ENCODE measurements at regions not wholly inside any gene's neighbourhood (a gene's known extent, or its start where the extent isn't known, plus 50 kb on each side); places are given as distances from the start of the nearest gene placed in this dataset.

DNA sequence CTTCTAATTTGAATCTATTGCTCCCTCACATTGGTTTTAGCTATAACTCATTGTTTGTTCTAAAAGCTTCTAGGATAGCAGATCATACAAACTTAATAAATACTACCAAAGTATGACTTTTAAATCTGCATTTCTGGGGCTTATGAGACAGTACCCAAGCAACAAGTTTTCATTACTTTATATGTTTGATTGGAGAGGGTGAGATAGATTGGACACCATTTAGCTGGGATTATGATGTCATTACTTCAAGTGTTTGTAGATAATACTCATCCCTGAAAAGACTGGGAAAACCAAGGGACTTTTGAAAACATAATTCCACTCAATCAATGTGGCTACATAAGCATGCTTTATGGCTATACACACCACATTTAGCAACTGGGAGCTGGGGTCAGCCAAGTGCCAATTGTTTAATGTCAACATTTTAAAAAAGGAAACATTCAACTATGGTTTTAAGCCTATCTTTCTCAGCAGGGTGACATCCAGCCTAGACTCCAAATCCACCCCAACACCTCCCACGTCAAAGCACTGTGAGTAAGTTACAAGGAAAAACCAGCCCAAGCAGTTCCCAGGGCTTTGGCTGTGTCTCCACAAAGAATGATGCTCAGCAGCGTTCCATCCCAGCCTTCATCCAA, 119.9 kb downstream of the ETAA1 start:
- no peak for FAIRE-seq

DNA sequence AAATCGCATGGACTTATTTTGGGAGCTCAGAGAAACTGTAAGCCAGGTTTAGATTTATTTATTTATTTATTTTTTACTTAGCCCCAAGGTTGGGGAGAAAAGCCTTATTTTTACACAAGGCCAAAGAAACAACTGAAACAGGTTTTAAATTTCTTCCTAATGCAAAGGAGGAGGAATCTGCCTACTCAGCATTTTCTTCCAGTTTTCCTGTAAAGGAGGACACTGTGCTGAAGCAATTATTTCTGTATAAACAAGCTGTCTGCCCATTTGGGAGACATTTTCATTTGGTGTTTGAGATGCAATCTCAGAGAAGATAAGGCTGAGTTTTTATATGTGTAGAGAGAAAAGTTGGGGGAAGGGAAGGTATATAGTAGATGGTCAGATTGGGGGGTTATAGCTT, 125.0 kb downstream of the ETAA1 start:
- FAIRE-seq, result no peak

DNA sequence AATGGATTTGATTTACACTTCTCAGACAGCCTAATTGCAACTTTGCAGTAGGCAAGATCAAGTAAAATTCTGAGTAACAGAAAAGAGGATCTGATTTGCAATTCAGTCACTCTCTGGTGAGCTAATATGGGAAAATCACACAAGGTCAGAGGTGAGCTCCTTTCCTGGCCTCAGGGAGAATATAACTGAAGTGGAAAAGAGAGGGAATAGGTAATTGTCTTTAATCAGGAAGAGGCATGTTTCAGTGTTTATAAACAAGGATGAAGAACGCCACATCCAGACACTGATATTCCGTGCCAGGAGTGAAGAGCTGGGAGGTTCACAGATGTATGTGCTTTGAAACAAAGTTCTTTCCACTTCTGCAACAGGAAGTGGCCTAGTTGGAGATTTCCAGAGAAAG, 127.1 kb downstream of the ETAA1 start:
- no peak for FAIRE-seq

DNA sequence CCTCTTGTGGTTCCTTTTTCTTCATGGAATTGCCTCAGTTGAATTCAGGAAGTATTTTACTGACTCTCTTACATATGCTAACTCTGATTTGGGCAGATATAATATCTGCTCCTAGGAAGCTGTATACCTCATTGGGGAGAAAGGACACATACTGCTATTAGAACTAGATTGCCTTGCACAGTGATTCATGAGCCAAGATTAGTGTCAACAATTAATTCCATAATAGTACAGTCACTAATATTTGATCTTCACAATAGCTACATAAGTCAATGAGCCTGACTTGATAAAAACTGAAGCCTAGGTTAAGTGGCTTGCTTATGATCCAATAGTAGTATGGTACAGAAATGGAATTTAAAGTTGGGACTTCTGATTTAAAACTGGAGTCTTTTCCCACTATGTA, 127.6 kb downstream of the ETAA1 start:
- no peak for FAIRE-seq

DNA sequence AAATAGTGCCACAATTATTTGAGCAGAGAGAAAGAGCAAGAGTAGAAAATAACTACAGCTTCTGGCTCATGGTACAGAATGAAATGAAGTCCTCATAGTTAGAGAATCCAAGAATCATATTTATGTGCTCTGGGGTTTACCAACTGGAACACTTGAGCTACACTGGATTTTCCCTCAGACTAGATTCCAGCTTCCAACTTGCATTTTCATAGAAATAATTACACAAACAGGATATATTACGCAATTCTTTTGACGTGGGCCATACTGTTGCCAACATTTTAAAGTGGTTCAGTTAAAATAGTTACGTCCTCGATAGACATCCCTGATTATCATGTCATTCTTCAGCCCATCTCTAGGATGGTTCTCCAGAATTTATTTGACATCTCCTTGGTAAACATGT, 129.2 kb downstream of the ETAA1 start:
- no peak for FAIRE-seq

DNA sequence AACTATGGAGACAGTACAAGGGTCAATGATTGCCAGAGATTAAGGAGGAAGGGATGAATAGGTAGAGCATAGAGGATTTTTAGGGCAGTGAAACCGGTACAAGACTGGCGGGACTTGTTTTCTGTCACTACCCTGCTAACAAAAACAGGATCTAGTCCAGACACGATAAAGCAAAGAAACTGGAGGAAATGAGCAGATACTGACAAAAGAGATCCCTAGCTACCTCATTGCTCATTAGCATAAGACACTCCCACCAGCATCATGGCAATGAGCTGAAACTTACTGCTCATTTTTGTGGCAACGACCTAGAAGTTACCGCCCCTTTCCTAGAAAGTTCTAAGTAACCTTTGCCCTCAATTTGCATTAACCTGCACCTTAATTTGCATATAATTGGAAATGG, 131.2 kb downstream of the ETAA1 start:
- no peak for FAIRE-seq

DNA sequence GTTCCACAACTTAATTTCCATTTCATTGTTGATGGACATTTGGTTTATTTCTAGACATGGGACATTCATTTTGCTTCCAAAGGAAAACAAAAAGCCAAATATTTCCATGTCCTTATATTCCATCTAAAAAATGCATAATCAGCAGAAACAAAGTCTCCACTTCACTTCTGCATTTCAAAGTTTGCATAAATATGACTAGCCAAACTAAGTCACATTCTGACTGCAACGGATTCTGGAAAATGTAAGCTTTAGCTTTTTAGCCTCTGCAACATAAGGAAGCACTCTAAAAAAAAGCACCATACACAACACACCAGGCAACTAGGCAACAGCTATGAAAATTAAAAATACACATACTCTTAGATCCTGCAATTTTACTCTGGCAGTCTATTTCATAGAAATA, 135.3 kb downstream of the ETAA1 start:
- FAIRE-seq, result no peak

DNA sequence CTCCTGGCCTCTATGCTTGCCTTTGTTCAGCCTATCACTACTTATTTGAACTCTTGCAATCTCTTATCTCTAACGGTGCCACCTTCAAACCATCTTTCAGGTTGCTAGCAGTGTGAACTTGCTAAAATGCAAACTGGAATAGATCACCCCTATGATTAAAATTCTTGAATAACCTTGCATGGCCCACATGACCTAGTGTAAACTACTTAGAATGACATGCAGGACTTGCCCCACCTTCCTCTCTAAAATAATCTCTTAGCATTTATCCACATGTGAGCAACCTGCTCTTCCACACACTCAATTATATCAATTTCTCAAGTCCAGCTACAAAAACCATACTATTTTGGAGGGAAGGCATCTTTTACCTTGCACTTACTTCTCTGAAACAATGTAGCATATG, 137.6 kb downstream of the ETAA1 start:
- no peak for FAIRE-seq

DNA sequence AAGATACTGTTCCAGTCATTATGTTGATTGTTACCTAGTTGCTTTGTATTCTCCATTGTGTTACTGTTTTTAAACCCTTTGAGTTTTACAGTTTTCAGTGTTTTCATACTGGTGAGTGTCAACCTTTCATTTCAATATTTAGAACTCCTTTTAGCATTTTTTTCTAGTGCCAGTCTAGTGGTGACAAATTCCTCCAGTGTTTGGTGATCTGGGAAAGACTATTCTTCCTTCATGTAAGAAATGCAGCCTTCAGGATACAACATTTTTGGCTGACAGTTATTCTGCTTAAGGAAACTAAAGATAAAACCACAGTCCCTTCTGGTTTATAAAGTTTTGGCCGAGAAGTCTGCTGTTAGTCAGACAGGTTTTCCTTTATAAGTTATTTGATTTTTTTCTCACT, 143.8 kb downstream of the ETAA1 start:
- no peak for FAIRE-seq

DNA sequence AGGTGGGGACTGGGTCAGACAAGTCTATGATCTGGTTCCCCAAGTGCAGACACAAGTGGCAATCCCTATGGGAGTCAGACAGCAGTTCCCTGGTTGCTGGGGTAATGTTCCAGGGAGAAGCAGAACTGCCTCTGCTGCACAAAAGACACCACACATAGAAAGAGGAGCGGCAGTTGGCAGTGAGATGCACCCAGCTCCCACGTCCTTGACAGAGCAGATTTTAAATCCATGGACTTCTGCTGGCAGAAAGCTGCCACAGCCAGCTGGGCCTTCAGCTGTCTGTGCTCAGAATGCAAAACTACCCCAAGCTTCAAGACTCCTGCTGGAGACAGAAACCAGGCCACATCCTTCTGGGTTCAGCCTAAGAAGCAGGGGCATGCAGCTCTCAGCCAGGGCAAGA, 147.2 kb downstream of the ETAA1 start:
- FAIRE-seq, result no peak

DNA sequence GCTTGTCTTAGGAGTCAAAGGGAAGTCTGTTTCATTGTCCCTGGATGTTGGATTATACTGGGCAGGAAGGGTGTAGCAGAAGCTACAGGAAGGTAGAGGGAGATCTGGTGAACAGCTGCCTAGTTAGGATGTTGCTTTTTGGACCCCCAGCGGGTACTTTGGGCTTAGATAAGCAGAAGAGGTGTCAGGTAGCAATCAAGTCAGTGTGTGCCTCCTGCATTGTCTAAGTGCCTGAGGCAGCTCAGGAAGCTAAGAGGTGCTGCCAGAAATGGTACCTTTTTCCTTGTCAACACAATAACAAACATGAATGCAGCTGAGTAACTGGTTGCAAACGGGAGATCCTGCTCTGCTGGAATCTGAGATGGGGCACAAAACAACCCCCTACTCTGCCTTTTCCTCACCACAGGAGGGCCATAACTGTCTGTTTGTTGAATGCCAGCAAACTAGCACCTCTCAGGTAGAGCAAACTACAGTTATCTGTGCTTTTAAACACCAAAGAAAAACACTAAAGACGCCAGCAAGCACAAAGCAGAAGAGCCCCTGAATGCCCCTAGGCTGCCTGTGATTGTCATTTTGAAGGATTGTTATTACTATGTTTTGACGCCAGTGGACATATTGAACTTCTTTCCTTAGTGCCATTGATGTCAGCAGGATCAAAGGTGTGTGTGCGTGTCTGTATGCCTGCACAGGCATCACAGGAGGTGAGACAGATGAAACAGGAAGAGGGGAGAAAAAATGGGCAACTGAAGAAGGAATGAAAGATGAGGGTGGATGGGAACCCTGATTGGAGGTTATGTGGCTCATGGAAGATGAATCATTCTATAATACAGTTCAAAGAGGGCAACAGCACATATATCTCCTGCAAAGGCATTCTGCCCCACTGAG, 151.4 kb downstream of the ETAA1 start:
- no peak for FAIRE-seq

DNA sequence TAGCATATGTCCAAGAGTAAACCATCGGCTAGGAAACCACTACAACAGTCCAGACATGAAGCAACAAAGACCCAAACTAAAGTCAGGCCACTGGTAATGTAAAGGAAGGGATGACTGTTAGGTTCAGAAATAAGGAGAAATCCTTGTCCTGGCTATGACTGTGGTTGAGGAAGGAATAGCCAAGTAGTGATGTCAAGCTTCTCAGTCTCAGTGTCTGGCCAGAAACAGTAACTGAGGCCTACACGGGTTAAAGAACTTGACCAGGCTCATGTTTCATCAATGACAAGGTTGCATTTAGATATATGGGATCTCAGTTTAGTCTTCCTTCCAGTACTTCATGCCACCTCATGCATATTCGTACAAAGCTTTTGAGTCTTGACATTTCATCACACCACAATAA, 162.0 kb downstream of the ETAA1 start:
- no peak for FAIRE-seq

DNA sequence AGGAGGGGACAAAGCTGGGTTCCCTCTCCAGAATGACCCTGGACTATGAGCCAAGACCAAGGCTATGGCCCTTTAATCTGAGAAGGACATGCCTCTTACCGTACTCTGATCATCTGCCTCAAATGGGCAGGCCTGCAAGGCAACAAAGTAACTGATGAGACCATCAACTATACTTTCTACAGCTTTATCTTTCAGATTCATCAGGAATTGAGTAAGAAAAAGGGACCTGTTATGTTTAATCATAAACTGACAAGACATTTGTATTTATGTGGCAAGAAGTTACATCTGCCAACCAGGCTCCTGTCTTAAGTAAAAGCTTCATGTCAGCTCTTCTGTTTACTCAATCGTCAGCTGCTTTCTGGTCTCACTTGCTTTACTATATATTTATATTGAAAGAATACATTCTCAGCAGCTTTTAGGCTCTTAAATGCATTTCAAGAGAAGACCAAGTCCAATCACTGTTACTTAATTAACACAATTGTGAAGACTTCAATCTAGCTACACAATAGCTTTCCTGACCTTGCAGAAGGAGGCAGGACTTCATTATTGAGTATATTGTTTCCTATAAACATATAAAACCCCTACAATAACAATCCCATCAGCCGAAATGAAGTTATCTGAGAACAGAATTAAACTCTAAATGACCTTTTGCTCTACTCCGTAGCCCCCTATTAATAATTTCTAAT, 163.8 kb downstream of the ETAA1 start:
- no peak for FAIRE-seq

DNA sequence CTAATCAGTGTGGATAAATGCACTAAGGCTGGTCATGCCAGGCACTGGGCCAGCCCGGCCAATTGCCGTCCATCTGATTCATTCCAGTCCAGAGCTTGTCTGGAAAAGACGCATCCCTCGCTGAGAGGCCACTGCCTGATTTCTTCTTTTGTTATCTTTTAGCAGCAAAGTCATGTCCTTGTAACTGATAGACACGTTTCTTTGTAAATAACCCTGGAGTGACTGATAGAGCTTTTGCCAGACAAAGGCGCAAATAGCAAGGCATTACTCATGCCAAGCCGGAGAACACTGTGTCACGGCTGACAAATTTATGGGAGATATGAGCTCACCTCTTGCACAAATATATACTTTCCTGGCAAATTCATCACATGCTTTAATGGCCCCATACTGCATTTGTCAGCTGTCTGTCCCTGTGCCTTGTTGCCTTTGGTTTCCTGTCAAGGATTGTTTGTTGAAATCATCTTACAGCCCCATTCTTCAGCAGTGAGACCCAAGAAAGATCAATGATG, 164.4 kb downstream of the ETAA1 start:
- no peak for FAIRE-seq

DNA sequence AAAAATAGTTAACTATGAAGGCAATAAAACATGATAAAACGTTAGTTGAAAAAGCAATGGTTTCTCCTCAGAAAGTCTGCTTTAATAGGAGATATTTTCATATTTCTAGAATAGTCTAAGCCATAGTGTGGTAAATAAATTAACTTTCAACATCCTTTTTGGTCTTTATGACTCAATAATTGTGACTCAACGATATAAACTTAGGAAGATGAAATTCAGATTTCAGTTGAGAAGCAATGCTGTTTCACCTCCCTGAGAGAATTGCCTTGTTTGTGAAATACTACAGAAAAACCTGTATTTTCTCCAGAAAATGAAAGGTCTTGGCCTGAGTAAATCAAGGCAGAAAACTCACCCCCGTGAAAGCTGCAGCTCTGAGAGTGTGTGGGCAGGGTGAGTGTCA, 166.9 kb downstream of the ETAA1 start:
- no peak for FAIRE-seq

DNA sequence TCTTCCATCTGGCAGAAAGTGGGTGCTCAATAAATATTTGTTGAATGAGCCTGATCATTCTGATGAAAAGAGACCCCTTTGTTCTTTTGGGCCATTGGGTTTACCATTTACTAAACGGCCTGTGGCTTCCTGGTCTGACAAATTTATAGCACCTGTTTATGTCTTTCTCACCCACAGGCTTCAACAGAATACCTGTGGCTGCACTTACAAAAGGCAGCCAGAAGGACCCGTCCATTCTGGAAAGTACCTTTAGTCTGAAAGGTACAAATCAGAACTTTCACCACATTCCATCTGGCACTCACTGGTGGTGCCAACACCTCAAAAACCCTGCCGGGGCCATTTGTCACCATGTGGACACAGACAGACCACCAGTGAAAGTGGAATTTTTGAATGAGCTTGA, 167.5 kb downstream of the ETAA1 start:
- no peak for FAIRE-seq

DNA sequence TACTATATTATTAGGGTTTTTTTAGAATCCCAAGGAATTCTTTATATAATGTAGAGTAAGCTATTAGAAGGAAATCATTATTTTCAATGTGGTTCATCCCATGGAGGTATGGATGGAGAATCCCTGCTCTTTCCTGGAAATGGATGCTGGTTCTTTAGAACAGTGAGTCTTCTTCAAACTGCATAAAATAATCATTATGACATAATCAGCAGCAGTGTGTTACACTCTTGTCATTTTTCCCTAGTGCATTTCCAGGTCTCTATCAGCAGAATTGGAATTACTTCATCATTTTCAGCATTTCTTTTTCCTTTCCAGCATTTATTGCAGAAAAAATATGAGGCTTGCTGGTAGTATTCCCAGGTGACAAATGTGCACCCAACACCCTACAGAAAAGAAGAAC, 168.1 kb downstream of the ETAA1 start:
- no peak for FAIRE-seq

DNA sequence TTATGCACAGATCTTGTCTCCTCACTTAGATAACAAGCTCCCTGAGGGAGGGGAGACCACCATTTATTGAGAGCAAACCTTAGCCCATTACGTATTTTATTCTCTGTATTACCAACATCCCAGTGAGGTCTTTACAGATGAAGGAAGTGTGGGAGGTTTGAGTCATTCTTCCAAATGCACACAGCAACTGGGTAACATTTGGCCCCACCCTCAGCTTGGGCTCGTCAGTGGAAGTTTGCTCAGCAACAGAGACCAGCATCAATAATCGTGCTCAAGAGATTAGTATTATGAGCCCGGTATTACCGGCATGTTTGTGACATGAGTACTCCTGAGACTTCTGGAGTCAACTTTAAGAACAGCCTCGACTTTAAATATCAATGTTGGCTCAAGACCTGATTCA, 168.6 kb downstream of the ETAA1 start:
- FAIRE-seq, result no peak

DNA sequence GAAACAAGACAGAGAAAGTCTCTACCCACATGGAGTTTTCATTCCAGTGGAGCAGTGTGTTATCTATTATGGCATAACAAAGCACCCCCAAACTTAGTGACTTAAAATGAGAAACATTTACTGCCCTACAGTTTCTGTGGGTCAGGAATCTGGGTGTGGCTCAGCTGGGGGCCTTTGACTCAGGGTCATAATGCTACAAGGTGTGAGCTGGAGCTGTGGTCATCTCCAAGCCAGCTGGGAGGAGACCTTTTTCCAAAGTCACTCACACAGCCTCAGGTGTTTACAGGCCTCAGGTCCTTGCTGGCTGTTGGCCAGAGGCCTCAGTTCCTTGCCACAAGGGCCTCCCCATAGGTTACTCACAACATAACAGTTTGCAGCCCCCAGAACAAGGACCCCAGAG, 169.2 kb downstream of the ETAA1 start:
- FAIRE-seq, result no peak

DNA sequence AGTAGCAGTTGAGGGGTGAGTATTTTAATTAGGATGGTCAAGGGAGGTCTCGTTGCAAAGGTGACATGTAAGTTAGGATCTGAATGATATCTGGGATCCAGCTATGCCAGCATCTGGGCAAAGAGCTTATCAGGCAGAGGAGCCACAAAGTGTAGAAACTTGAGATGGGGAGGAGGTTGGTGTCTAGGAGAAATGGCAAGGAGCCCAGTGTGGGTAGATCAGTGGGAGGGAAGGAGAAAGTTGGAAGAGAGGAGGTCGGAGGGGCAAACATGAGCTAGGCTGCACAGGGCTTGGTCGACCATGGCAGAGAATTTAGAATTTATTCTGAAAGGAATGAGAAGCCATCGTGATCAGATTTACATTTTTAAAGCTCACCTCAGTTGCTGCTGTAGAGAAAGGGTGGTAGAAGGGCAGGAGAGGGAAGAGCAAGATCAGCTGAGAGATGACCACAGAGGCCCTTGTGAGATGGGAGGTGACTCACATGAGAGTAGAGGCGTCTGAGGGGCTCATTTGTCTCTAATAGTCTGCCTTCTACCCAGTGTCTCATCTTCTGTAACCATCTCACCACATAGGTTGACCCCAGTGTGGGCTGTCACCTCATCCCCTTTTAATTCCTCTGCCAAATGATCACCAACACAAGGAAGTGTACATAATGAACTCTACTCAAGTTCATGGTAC, 170.0 kb downstream of the ETAA1 start:
- FAIRE-seq, result no peak

DNA sequence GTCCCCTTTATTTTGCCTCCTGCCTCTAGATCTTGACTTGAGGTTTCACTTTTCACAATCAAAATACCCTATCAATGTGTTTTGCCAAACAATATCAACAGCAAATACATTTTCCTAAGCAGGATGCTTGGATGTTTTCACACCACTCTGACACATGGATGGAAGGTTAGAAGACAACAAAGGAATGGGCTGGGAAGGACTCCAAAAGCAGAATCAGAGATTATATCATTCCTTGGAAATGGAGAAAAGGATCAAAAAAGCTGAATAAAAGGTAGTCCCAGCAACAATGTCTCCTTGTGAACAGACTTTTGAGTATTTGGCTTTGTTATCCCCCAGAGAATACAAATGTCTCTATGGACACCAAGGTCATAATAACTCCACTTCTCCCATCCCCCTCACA, 170.8 kb downstream of the ETAA1 start:
- no peak for FAIRE-seq

DNA sequence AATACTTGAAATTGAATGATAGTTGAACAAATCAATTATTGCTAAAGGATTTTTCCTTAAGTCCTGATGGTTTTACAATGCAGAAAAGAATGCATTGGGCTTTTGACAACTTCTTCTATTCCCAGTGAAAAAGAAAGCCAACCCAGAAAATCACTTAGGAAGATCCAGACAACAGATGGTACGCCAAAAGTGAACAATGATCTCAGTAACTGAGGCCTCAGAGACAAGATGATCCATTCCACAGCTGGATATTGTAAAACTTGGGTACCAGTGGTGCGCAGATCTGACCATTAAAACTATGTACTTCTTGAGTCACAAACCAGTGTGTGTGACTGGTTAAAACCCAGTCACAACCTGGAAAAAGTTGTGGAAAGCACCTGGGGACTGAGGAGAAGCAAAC, 173.5 kb downstream of the ETAA1 start:
- FAIRE-seq, result no peak

All from colon (tissue), 2 donors.